Hepatocyte (in vitro differentiated cells): ENCODE measurements at regions not wholly inside any gene's neighbourhood (a gene's known extent, or its start where the extent isn't known, plus 50 kb on each side); places are given as distances from the start of the nearest gene placed in this dataset.

Source experiments
- EZH2 ChIP-seq: fragments of 200-600 bp; sonication (generic); IDR thresholded peaks from 2 replicates; pipeline ENCODE4 v1.6.1; 2016; ENCODE audit warnings: antibody characterized with exemption, mild to moderate bottlenecking, borderline replicate concordance
- TF ChIP-seq, protein P1 (sequence below): fragments of 200-600 bp; sonication (generic); IDR thresholded peaks from 2 replicates; pipeline ENCODE4 v1.5.1; 2016; ENCODE audit warnings: antibody characterized with exemption, mild to moderate bottlenecking; ENCODE audit not compliant: poor library complexity

DNA sequence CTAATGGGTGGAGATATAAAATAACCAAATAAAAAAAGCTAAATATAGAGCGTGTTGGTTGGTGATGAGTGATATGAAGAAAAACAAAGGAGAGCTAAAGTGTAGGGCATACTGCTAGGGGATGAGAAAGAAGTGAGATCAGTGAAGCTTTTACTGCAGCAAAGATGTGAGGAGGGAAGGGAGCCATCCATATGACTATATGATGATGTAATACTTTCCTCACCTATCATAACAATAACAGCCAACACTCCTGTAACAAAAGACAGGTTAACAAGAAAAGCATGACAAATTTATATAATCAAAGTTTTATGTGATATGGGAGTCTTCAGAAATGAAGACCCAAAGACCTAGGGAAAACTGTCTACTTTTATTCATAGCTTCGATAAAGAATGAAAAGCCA lies 57.4 kb upstream of the LRFN5 start:
- TF ChIP-seq, protein P1, sequence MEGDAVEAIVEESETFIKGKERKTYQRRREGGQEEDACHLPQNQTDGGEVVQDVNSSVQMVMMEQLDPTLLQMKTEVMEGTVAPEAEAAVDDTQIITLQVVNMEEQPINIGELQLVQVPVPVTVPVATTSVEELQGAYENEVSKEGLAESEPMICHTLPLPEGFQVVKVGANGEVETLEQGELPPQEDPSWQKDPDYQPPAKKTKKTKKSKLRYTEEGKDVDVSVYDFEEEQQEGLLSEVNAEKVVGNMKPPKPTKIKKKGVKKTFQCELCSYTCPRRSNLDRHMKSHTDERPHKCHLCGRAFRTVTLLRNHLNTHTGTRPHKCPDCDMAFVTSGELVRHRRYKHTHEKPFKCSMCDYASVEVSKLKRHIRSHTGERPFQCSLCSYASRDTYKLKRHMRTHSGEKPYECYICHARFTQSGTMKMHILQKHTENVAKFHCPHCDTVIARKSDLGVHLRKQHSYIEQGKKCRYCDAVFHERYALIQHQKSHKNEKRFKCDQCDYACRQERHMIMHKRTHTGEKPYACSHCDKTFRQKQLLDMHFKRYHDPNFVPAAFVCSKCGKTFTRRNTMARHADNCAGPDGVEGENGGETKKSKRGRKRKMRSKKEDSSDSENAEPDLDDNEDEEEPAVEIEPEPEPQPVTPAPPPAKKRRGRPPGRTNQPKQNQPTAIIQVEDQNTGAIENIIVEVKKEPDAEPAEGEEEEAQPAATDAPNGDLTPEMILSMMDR = no peak
- no peak for TF ChIP-seq EZH2
